ENCODE measurements at regions not wholly inside any gene's neighbourhood (a gene's known extent, or its start where the extent isn't known, plus 50 kb on each side); places are given as distances from the start of the nearest gene placed in this dataset.

GRCh38 chr15:46394463-46394862, 759.6 kb downstream of the SQOR start:
- H3K36me3 Mint-ChIP-seq (ENCODE audit: low read depth) = no peaks in the 10 kb centered on the region
- no peaks in the 10 kb centered on the region for H3K27me3 ChIP-seq (ENCODE audit: control insufficient read depth in 1 of 2, insufficient read depth in 2 of 2, low read length in 2 of 2)
- no peak overlapping the region for H3K27ac Mint-ChIP-seq
- no peaks in the 10 kb centered on the region for H3K27me3 Mint-ChIP-seq
- H3K9me3 ChIP-seq (ENCODE audit: control insufficient read depth in 1 of 2, insufficient read depth in 1 of 2, low read length in 2 of 2) = peaks cover 0 to 7% of the 10 kb centered on the region in 2 experiments
- H3K36me3 ChIP-seq (ENCODE audit: insufficient read depth, low read length) = no peaks in the 10 kb centered on the region
- ATAC-seq (ENCODE audit: poor library complexity) = no peak
- H3K4me3 Mint-ChIP-seq = no peak overlapping the region
- POLR2A ChIA-PET = no interaction called here
- H3K4me1 ChIP-seq (ENCODE audit: insufficient read depth, low read length) = no peaks in the 10 kb centered on the region
- no peak overlapping the region for H3K4me3 ChIP-seq (ENCODE audit: low read length)
- TF ChIP-seq CTCF (IDR thresholded peaks at IDR 0.05) = no peak
- H3K4me1 Mint-ChIP-seq (ENCODE audit: low read depth) = no peaks in the 10 kb centered on the region
- no peak for DNase-seq
- CTCF ChIA-PET = no interaction called here
- H3K27ac ChIP-seq (ENCODE audit: low read depth in 1 of 2, low read length in 2 of 2) = no peak overlapping the region
- H3K9me3 Mint-ChIP-seq = peaks cover 26% of the 10 kb centered on the region
- intact Hi-C loops (cut with DNase I, micrococcal nuclease) = no loop called here

GRCh38 chr15:46408312-46408711, 773.5 kb downstream of the SQOR start:
- no peak overlapping the region for H3K4me3 ChIP-seq (ENCODE audit: low read length)
- H3K4me3 Mint-ChIP-seq = no peak overlapping the region
- H3K27me3 Mint-ChIP-seq = no peaks in the 10 kb centered on the region
- H3K27ac ChIP-seq (ENCODE audit: low read depth in 1 of 2, low read length in 2 of 2) = no peak overlapping the region
- ATAC-seq (ENCODE audit: poor library complexity) (no peak), DNase-seq (no peak)
- no peaks in the 10 kb centered on the region for H3K36me3 ChIP-seq (ENCODE audit: insufficient read depth, low read length)
- no peaks in the 10 kb centered on the region for H3K4me1 Mint-ChIP-seq (ENCODE audit: low read depth)
- TF ChIP-seq CTCF (IDR thresholded peaks at IDR 0.05) = no peak
- POLR2A ChIA-PET = no interaction called here
- intact Hi-C loops (cut with DNase I, micrococcal nuclease) = no loop called here
- peaks cover 4% of the 10 kb centered on the region for H3K9me3 Mint-ChIP-seq
- no peaks in the 10 kb centered on the region for H3K36me3 Mint-ChIP-seq (ENCODE audit: low read depth)
- no peaks in the 10 kb centered on the region for H3K4me1 ChIP-seq (ENCODE audit: insufficient read depth, low read length)
- H3K27ac Mint-ChIP-seq = no peak overlapping the region
- no peaks in the 10 kb centered on the region for H3K27me3 ChIP-seq (ENCODE audit: control insufficient read depth in 1 of 2, insufficient read depth in 2 of 2, low read length in 2 of 2)
- H3K9me3 ChIP-seq (ENCODE audit: control insufficient read depth in 1 of 2, insufficient read depth in 1 of 2, low read length in 2 of 2) = peaks cover 0 to 3% of the 10 kb centered on the region in 2 experiments
- CTCF ChIA-PET = no interaction called here

GRCh38 chr15:46409841-46410301, 775.0 kb downstream of the SQOR start:
- DNase-seq (no peak), ATAC-seq (ENCODE audit: poor library complexity) (no peak)
- no peaks in the 10 kb centered on the region for H3K27me3 Mint-ChIP-seq
- CTCF ChIA-PET = no interaction called here
- no peaks in the 10 kb centered on the region for H3K4me1 Mint-ChIP-seq (ENCODE audit: low read depth)
- H3K36me3 ChIP-seq (ENCODE audit: insufficient read depth, low read length) = no peaks in the 10 kb centered on the region
- no peak overlapping the region for H3K27ac ChIP-seq (ENCODE audit: low read depth in 1 of 2, low read length in 2 of 2)
- no peak overlapping the region for H3K4me3 Mint-ChIP-seq
- POLR2A ChIA-PET = no interaction called here
- no peaks in the 10 kb centered on the region for H3K36me3 Mint-ChIP-seq (ENCODE audit: low read depth)
- H3K4me1 ChIP-seq (ENCODE audit: insufficient read depth, low read length) = no peaks in the 10 kb centered on the region
- TF ChIP-seq CTCF (IDR thresholded peaks at IDR 0.05) = no peak
- no peaks in the 10 kb centered on the region for H3K27me3 ChIP-seq (ENCODE audit: control insufficient read depth in 1 of 2, insufficient read depth in 2 of 2, low read length in 2 of 2)
- H3K9me3 Mint-ChIP-seq = peaks cover 2% of the 10 kb centered on the region
- intact Hi-C loops (cut with DNase I, micrococcal nuclease) = no loop called here
- H3K4me3 ChIP-seq (ENCODE audit: low read length) = no peak overlapping the region
- peaks cover 0 to 3% of the 10 kb centered on the region in 2 experiments for H3K9me3 ChIP-seq (ENCODE audit: control insufficient read depth in 1 of 2, insufficient read depth in 1 of 2, low read length in 2 of 2)
- no peak overlapping the region for H3K27ac Mint-ChIP-seq

Data from CD4-positive, alpha-beta T cell (primary cell).